ENCODE measurements at regions not wholly inside any gene's neighbourhood (a gene's known extent, or its start where the extent isn't known, plus 50 kb on each side); places are given as distances from the start of the nearest gene placed in this dataset.

GRCh38 chr17:37796076-37796475, 51.2 kb upstream of the HNF1B start:
- no peak overlapping the region for H3K27ac Mint-ChIP-seq
- H3K36me3 Mint-ChIP-seq (ENCODE audit: low read depth): no peaks in the 10 kb centered on the region
- H3K4me3 Mint-ChIP-seq: no peak overlapping the region
- H3K9me3 ChIP-seq (ENCODE audit: control insufficient read depth, low read length, poor library complexity, severe bottlenecking): no peaks in the 10 kb centered on the region
- ATAC-seq (no peak), DNase-seq (no peak)
- peaks cover 63% of the 10 kb centered on the region for H3K27me3 Mint-ChIP-seq
- H3K4me1 Mint-ChIP-seq: no peaks in the 10 kb centered on the region

Data from T-helper 17 cell (primary cell).